ENCODE measurements at regions not wholly inside any gene's neighbourhood (a gene's known extent, or its start where the extent isn't known, plus 50 kb on each side); places are given as distances from the start of the nearest gene placed in this dataset.

- DNase-seq (ENCODE audit: low read depth), result no peak
Measured at GRCh38 chr20:8990770-8991169, 78.1 kb upstream of the PLCB4 start.

GRCh38 chr20:8994045-8994444, 74.8 kb upstream of the PLCB4 start:
- peak; percentile 50 for DNase-seq (ENCODE audit: low read depth)

GRCh38 chr20:8995761-8996160, 73.1 kb upstream of the PLCB4 start:
- DNase-seq (ENCODE audit: low read depth), result no peak

GRCh38 chr20:8996817-8997512, 71.9 kb upstream of the PLCB4 start:
- DNase-seq (ENCODE audit: low read depth), result no peak

DNA sequence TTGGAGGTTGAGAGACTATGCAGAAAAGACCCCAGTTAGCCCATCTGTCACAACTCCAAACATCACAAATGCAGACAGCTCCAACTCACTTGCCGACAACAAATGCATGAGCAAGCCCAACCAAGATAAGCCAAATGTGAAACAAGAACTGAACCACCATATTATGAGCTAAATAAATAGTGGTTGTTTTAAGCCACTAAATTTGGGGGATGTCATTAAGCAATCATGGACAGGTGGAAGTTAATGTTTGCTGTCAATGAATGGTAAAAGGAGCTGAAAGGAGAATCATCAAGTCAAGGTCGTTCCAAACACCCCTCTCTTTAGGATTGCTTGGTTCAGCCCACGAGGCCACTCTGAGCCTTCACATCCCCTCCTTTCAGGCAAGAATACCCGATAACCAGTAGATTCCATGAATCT, 71.2 kb upstream of the PLCB4 start:
- DNase-seq (ENCODE audit: low read depth), result no peak

DNA sequence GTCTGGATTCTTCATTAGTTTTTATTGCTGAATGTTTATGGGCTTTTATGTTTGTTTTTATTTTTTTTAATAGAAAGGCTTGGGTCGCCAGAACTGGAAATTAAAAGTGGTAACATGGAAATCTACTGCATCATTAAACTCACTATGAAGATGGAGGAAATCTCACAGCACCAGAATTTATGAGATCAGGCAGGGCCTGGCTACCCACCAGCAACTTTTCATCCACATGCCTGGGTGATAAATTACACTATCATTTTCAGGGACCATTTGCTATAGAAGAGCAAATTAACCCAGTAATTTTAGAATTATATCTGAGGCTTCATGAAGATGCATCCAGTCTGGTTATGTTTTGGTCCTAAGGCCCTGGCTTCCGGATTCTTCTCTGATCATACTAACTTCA, 57.8 kb upstream of the PLCB4 start:
- DNase-seq (ENCODE audit: low read depth), result no peak

GRCh38 chr20:9015232-9015983, 53.5 kb upstream of the PLCB4 start:
- peak; percentile 57 for DNase-seq (ENCODE audit: low read depth)

- DNase-seq (ENCODE audit: low read depth), result peak; percentile 84
Measured at GRCh38 chr20:9015984-9016324, 52.9 kb upstream of the PLCB4 start.

GRCh38 chr20:9018346-9018745, 50.5 kb upstream of the PLCB4 start:
- DNase-seq (ENCODE audit: low read depth), result no peak

All from M059J (cell line).